GM23338 (cell line): ENCODE measurements at regions not wholly inside any gene's neighbourhood (a gene's known extent, or its start where the extent isn't known, plus 50 kb on each side); places are given as distances from the start of the nearest gene placed in this dataset.

Experiments
- ATAC-seq: fragments of 200-7000 bp; cut with Tn5 transposase; 3 replicates; pipeline ENCODE4 v1.9.1; 2020
- DNase-seq: peaks from one replicate; pipeline ENCODE4 v3.0.0-alpha.2; 2015; ENCODE audit warnings: low spot score
- H2AFZ ChIP-seq: fragments of 200-600 bp; sonication (generic); 2 replicates; pipeline ENCODE4 v1.8.0; 2016; ENCODE audit warnings: antibody characterized with exemption, mild to moderate bottlenecking, moderate library complexity
- H3F3A ChIP-seq: fragments of 200-600 bp; sonication (generic); replicated peaks from 2 replicates; pipeline ENCODE4 v1.8.0; 2017; ENCODE audit warnings: antibody characterized with exemption, mixed run types, low read depth
- H3K27ac ChIP-seq: fragments of 200-600 bp; sonication (generic); 2 replicates; pipeline ENCODE4 v1.6.1; 2016; ENCODE audit warnings: low read depth
- H3K27me3 ChIP-seq: fragments of 200-600 bp; sonication (generic); 2 replicates; pipeline ENCODE4 v1.8.0; 2016; ENCODE audit warnings: mild to moderate bottlenecking, mixed run types, moderate library complexity; ENCODE audit not compliant: insufficient read depth
- H3K36me3 ChIP-seq: fragments of 200-600 bp; sonication (generic); 2 replicates; pipeline ENCODE4 v1.8.0; 2016; ENCODE audit warnings: mild to moderate bottlenecking; ENCODE audit not compliant: insufficient read depth
- H3K4me1 ChIP-seq: fragments of 200-600 bp; sonication (generic); 2 replicates; pipeline ENCODE4 v1.8.0; 2016; ENCODE audit warnings: mild to moderate bottlenecking, moderate library complexity; ENCODE audit not compliant: insufficient read depth
- H3K4me2 ChIP-seq: fragments of 200-600 bp; sonication (generic); 2 replicates; pipeline ENCODE4 v1.7.1; 2017; ENCODE audit warnings: mixed run types
- H3K4me3 ChIP-seq: fragments of 200-600 bp; sonication (generic); 2 replicates; pipeline ENCODE4 v1.6.1; 2016; ENCODE audit warnings: mixed run types
- H3K79me2 ChIP-seq: fragments of 200-600 bp; sonication (generic); replicated peaks from 2 replicates; pipeline ENCODE4 v1.8.0; 2017; ENCODE audit warnings: mild to moderate bottlenecking; ENCODE audit not compliant: insufficient read depth
- H3K9me2 ChIP-seq: fragments of 200-600 bp; sonication (generic); 2 replicates; pipeline ENCODE4 v1.8.0; 2017; ENCODE audit not compliant: insufficient read depth
- H4K20me1 ChIP-seq: fragments of 200-600 bp; sonication (generic); replicated peaks from 2 replicates; pipeline ENCODE4 v1.8.0; 2017; ENCODE audit warnings: mild to moderate bottlenecking; ENCODE audit not compliant: insufficient read depth
- H3K27ac Mint-ChIP-seq: 2 replicates; pipeline ENCODE4 v1.8.0; 2020; ENCODE audit warnings: inconsistent platforms, mild to moderate bottlenecking, moderate library complexity, mixed read lengths
- H3K27me3 Mint-ChIP-seq: 3 replicates; pipeline ENCODE4 v1.8.0; 2022; ENCODE audit warnings: low read depth, mild to moderate bottlenecking, moderate library complexity, mixed read lengths, inconsistent platforms; ENCODE audit not compliant: insufficient read depth, poor library complexity
- H3K36me3 Mint-ChIP-seq: 3 replicates; pipeline ENCODE4 v1.8.0; 2021; ENCODE audit warnings: low read depth, mild to moderate bottlenecking, inconsistent platforms, moderate library complexity, mixed read lengths
- H3K4me1 Mint-ChIP-seq: 3 replicates; pipeline ENCODE4 v1.8.0; 2020; ENCODE audit warnings: mild to moderate bottlenecking, inconsistent platforms, mixed read lengths
- H3K4me3 Mint-ChIP-seq: 3 replicates; pipeline ENCODE4 v1.8.0; 2021; ENCODE audit warnings: moderate library complexity, mild to moderate bottlenecking, inconsistent platforms, mixed read lengths
- H3K9me3 Mint-ChIP-seq: 3 replicates; pipeline ENCODE4 v1.8.0; 2020; ENCODE audit warnings: moderate library complexity, mild to moderate bottlenecking, inconsistent platforms, mixed read lengths
- CREB1 ChIP-seq: fragments of 250-450 bp; sonication (Bioruptor Pico); IDR thresholded peaks from 2 replicates; pipeline ENCODE4 v1.5.0; 2020; ENCODE audit warnings: low read depth, mild to moderate bottlenecking, moderate library complexity
- CTCF ChIP-seq, 2 experiments: fragments of 200-600 bp in 1 of 2; sonication (generic) in 1 of 2; conservative IDR thresholded peaks; 2 replicates each; pipeline versions ENCODE4 v1.5.1 to v1.6.1; 2016 to 2017; ENCODE audit warnings: antibody characterized with exemption in 2 of 2, low read depth in 2 of 2, mild to moderate bottlenecking in 2 of 2, moderate library complexity in 1 of 2
- ETS1 ChIP-seq: IDR thresholded peaks from 2 replicates; pipeline ENCODE4 v1.6.1; 2016; ENCODE audit warnings: antibody characterized with exemption
- EZH2 ChIP-seq: fragments of 200-600 bp; sonication (generic); IDR thresholded peaks from one replicate; pipeline ENCODE4 v1.8.0; 2017; ENCODE audit warnings: antibody characterized with exemption, mild to moderate bottlenecking, low read depth; ENCODE audit not compliant: unreplicated experiment
- EZH2phosphoT487 ChIP-seq: fragments of 200-600 bp; sonication (generic); IDR thresholded peaks from one replicate; pipeline ENCODE4 v1.8.1; 2018; ENCODE audit warnings: antibody characterized with exemption; ENCODE audit not compliant: unreplicated experiment
- JUNB ChIP-seq: IDR thresholded peaks from one replicate; pipeline ENCODE4 v1.6.1; 2016; ENCODE audit warnings: antibody characterized with exemption; ENCODE audit not compliant: unreplicated experiment
- NANOG ChIP-seq: IDR thresholded peaks from 2 replicates; pipeline ENCODE4 v1.6.1; 2016; ENCODE audit warnings: antibody characterized with exemption, borderline replicate concordance
- POLR2AphosphoS5 ChIP-seq: IDR thresholded peaks from 2 replicates; pipeline ENCODE4 v1.6.1; 2016; ENCODE audit warnings: antibody characterized with exemption, low read depth
- REST ChIP-seq: IDR thresholded peaks from one replicate; pipeline ENCODE4 v1.6.1; 2018; ENCODE audit warnings: antibody characterized with exemption; ENCODE audit not compliant: unreplicated experiment
- STAT1 ChIP-seq: IDR thresholded peaks from one replicate; pipeline ENCODE4 v1.6.1; 2016; ENCODE audit warnings: antibody characterized with exemption; ENCODE audit not compliant: unreplicated experiment
- ZNF114 ChIP-seq: fragments of 250-450 bp; sonication (Bioruptor Pico); IDR thresholded peaks from 2 replicates; pipeline ENCODE4 v1.5.0; 2020; ENCODE audit warnings: mild to moderate bottlenecking, moderate library complexity
- ZNF331 ChIP-seq: fragments of 250-450 bp; sonication (Bioruptor Pico); IDR thresholded peaks from 2 replicates; pipeline ENCODE4 v1.5.0; 2020; ENCODE audit warnings: low read depth, mild to moderate bottlenecking, moderate library complexity
- ZNF462 ChIP-seq: fragments of 250-450 bp; sonication (Bioruptor Pico); IDR thresholded peaks from 2 replicates; pipeline ENCODE4 v1.5.0; 2020; ENCODE audit warnings: mild to moderate bottlenecking, moderate library complexity

GRCh38 chr5:175329976-175330375, 114.0 kb downstream of the DRD1 start:
- H3K4me1 Mint-ChIP-seq = peaks cover 16% of the 10 kb centered on the region

More at GRCh38 chr5:175329976-175330375, 114.0 kb downstream of the DRD1 start:
- peaks cover 11% of the 10 kb centered on the region for H3K27me3 Mint-ChIP-seq
- H4K20me1 ChIP-seq = no peaks in the 10 kb centered on the region; the same call in 1 of the 2 replicates
- TF ChIP-seq EZH2phosphoT487 (no peak), STAT1 (no peak), REST (no peak), ETS1 (no peak), NANOG (no peak), CTCF (conservative IDR thresholded peaks at IDR 0.05; ENCODE audit: low read depth in 2 of 2) (no peak), ZNF114 (CRISPR knock-in tag) (no peak), EZH2 (no peak), ZNF331 (CRISPR knock-in tag) (no peak), JUNB (no peak), ZNF462 (no peak), POLR2AphosphoS5 (no peak), CREB1 (CRISPR knock-in tag) (no peak)
- DNase-seq (no peak), ATAC-seq (no peak)
- H3K27me3 ChIP-seq = no peaks in the 10 kb centered on the region
- H3K79me2 ChIP-seq = no peaks in the 10 kb centered on the region
- H3K27ac Mint-ChIP-seq = no peak overlapping the region
- H2AFZ ChIP-seq = no peak overlapping the region; the same call in 1 of the 2 replicates
- H3K4me3 Mint-ChIP-seq = no peak overlapping the region
- H3K27ac ChIP-seq = no peak overlapping the region
- no peaks in the 10 kb centered on the region for H3K36me3 ChIP-seq
- no peak overlapping the region for H3K4me3 ChIP-seq
- no peaks in the 10 kb centered on the region for H3K36me3 Mint-ChIP-seq
- H3K9me2 ChIP-seq = peaks cover 3% of the 10 kb centered on the region; the same call in 1 of the 2 replicates
- no peaks in the 10 kb centered on the region for H3K9me3 Mint-ChIP-seq
- H3F3A ChIP-seq = no peaks in the 10 kb centered on the region
- H3K4me1 ChIP-seq = no peaks in the 10 kb centered on the region
- H3K4me2 ChIP-seq = no peak overlapping the region
